H1 (cell line): ENCODE measurements at regions not wholly inside any gene's neighbourhood (a gene's known extent, or its start where the extent isn't known, plus 50 kb on each side); places are given as distances from the start of the nearest gene placed in this dataset.

Experiments
- TF ChIP-seq, protein P1 (sequence below), 3 experiments: IDR thresholded peaks; 1 replicate in 2 of 3; 2 replicates in 1 of 3; pipeline versions ENCODE4 v1.5.1 to v1.6.1; 2011; ENCODE audit warnings: low read length in 3 of 3, mild to moderate bottlenecking in 3 of 3, inconsistent platforms in 2 of 3, low read depth in 1 of 3, moderate library complexity in 1 of 3; ENCODE audit not compliant: insufficient read depth in 1 of 3; ENCODE audit errors: control extremely low read depth in 1 of 3

DNA sequence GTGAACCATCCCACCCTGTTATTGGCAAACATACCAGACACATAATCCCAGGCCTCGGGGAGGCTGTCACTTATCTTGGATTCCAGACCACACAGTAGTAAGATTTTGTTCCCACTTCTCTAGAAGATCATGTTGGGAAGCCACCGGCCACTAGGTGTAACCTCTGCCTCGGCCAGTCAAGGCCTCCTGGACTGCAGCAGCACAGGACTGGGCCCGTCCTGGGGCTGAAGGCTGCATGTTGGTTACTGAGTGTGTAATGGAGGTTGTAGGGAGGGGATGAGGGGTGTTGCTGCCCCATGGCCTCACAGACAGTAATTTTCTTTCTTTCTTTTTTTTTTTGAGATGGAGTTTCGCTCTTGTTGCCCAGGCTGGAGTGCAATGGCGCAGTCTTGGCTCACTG, 92.4 kb upstream of the SYT13 start (continued):
- TF ChIP-seq, protein P1, sequence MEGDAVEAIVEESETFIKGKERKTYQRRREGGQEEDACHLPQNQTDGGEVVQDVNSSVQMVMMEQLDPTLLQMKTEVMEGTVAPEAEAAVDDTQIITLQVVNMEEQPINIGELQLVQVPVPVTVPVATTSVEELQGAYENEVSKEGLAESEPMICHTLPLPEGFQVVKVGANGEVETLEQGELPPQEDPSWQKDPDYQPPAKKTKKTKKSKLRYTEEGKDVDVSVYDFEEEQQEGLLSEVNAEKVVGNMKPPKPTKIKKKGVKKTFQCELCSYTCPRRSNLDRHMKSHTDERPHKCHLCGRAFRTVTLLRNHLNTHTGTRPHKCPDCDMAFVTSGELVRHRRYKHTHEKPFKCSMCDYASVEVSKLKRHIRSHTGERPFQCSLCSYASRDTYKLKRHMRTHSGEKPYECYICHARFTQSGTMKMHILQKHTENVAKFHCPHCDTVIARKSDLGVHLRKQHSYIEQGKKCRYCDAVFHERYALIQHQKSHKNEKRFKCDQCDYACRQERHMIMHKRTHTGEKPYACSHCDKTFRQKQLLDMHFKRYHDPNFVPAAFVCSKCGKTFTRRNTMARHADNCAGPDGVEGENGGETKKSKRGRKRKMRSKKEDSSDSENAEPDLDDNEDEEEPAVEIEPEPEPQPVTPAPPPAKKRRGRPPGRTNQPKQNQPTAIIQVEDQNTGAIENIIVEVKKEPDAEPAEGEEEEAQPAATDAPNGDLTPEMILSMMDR (IDR thresholded peaks at IDR 0.05; ENCODE audit: control extremely low read depth in 1 of 3, insufficient read depth in 1 of 3, low read depth in 1 of 3, low read length in 3 of 3), result no peak
